GM19468 (cell line): ENCODE measurements at regions not wholly inside any gene's neighbourhood (a gene's known extent, or its start where the extent isn't known, plus 50 kb on each side); places are given as distances from the start of the nearest gene placed in this dataset.
"Not testable (repeated sequence)": the region's sequence is repeated elsewhere in the genome, so short reads cannot be mapped to it uniquely, and the experiment has no call there.

Experiments used
- ATAC-seq: cut with Tn5 transposase; IDR thresholded peaks from one replicate; pipeline ENCODE4 v1.9.1; 2021; ENCODE audit warnings: mild to moderate bottlenecking, moderate library complexity, moderate number of reproducible peaks; ENCODE audit not compliant: unreplicated experiment; ENCODE audit errors: extremely low read depth

DNA sequence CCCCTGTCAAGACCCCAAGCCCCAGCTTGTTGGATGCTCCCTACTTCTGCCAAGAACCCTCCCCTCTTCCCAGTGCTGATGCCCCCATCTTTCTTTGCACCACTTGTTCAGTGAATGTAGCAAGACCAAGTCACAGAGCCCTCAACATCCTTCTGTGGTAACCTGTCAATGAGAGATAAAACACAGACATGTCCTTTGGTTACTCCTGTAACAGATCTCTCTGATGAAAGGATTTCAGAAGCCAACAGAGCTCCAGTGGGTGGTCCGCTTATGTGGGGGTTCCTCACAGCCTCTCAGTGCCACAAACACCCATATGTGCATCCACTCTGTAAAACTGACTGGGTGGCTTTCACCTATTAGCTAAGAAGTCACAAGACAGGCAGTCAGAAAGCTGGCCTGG, 93.2 kb upstream of the CST7 start:
- ATAC-seq, result no peak

GRCh38 chr20:24858500-24858899, 90.6 kb upstream of the CST7 start:
- ATAC-seq, result not testable (repeated sequence)

DNA sequence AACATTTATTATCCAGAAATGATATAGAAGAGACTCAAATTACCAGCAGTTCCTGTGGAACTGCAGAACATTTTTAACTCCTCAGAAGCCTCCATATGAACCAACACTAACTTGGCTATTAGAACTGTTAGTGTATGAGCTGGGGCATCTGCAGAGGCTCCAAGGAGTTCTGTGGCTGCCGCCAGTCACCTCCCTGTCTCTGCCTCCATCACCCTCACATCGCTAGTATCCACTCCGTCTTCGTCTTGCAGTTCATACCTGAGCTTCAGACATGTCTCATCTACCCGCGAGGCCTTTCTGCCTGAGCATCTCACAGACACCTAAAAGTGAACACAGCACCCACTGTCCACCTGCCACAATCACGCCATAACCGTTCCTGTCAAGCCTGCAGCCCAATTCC, 89.5 kb upstream of the CST7 start:
- ATAC-seq, result no peak

DNA sequence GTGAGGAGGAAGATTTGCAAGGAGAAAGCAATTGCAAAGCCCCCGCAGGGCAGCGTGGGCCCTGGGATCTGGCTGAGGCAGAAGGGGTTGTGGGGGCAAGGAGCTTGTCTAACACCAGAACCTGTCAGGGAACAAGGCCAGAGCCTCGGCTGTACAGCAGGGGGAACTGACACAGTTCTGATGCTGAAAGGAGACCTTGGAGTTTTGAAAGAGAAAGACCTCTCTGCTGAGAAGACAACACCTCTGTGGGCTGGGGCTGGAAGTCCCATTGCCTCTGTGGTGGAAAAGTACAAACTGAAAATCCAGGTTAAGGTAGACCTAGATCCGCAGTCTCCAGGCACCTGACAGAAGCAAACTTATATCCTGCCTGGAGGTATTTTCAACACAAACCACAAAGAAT, 86.9 kb upstream of the CST7 start:
- no peak for ATAC-seq

GRCh38 chr20:24862606-24863005, 86.5 kb upstream of the CST7 start:
- ATAC-seq, result no peak

- no peak for ATAC-seq
Observed at GRCh38 chr20:24863356-24863755, 85.7 kb upstream of the CST7 start.

DNA sequence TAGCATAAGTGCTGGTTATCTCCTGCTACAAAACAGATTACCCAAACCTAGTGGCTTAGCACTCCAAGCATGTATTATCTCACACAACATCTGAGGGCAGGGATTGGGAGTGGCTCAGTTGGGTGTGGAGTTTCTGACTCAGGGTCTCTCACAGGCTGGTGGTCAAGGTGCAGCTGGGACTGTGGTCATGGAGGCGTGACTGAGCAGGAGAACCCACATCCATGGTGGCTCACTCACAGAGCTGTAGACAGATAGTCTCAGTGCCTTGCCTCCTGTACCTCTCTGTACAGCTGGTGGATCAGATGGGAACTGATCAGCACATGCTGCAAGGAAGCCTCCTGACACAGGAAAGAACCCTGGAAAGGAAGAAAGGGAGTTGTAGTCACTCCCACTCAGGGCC, 83.1 kb upstream of the CST7 start:
- ATAC-seq, result no peak

- no peak for ATAC-seq
Observed at GRCh38 chr20:24866742-24867141, 82.3 kb upstream of the CST7 start.

DNA sequence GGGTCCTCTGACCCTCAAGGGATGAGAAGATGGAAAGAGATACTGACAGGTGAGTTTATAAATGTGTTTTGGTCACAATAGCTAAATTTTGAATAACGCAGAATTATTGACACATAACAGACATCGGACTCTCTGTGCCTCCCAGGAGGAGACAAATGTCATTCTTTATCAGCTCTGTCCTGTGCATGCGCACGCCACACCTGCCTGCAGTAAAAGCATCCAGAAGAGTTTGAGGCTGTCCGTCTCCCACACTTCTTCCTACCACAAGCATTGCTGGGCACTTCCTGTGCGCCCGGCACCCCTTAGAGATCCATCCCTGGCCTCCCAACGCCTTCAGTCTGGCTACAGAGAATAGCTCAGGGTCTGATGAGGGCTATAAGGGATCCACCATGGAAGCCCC, 81.5 kb upstream of the CST7 start:
- ATAC-seq, result no peak

DNA sequence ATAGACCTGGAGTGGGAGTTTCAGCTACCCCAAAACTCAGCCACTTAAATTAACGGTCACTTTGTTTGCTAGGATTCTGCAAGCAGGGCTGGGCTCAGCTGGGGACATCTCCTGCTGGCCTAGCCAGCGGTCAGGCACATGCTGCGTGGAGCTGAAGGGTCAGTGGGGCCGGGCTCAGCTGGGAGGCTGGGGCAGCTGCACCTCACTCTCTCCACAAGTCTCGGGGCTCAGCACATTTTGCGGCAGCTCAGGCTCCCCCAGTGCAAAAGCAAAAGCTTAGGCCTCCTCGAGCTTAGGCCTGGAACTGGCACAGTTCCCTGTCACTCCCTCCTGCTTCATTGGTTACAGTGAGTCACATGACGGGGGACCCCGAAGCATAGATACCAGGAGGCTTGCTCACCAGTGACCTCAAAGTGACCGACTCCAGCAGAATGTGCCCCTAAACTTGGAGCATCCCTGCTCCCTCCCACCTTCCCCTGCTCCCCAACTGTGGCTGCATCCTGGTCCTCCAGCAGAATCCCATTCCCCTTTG, 80.6 kb upstream of the CST7 start:
- no peak for ATAC-seq

DNA sequence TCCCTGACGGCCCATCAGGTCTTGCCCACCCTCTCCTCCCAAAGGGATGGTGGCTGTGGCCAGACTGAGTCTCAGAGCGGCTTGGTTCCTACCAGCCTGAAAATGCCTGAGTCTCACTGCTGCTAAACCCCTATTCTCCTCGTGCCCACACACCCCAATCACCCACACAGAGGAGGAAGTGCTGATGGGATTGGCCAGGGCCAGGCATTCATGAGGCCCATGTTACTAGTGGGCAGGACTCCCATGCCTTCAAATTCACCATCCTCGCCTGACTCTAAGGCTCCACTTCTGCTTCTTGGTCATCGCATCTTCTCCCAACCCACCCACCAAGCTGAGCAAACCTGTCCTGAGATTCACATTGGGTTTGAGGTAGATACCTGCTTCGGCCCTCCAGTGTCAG, 80.1 kb upstream of the CST7 start:
- ATAC-seq, result no peak

DNA sequence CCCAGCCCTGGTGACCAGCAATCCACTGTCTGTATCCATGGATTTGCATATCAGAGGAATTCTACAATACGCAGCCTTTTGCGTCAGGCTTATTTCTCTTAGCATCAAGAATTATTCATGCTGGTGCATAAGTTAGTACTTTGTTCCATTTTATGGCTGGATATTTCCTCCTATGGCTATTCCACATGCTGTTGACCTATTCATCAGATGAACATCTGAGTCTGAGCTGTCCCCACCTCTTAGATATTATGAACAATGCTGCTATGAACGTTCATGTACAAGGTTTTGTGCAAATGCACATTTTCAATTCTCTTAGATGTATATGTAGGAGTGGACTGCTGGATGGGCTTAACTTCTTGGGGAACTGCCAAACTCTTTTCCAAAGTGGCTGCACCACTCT, 79.0 kb upstream of the CST7 start:
- ATAC-seq, result no peak

- ATAC-seq, result no peak
Observed at GRCh38 chr20:24870881-24871280, 78.2 kb upstream of the CST7 start.

DNA sequence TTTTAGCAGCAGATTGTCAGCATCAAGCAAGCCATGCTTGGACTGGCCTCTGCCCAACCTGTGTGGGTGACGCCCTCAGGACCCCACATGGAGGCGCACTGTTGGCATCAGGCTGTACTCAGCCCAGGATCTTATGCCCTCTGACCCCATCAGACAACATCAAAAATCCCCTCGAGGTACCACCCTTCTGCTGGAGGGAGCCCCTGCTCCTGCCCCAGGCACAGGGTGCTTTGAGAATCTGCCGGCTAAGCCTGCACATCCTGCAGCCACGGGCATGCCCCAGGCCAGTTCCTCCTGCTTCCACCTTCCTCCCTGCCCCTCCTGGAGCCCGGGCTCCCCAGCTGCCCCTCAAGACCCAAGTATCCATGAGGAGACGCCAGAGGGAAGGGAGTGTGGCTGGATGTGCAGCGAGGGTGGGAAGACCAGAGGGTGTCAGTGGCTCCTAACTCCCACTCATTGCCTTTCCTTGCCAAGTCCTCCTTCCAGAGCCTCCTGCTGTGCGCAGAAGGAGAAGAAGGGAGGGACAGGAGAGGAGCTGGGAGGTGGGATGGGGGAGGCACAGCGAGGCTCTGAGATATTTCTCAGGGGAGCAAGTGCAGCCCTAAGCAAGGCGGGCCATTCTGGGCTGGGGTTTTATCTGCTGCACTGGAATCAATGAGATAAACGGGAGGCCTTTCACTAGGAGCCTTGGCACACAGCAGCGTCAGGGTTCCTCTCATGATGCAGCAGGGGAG, 77.4 kb upstream of the CST7 start:
- ATAC-seq, result no peak

- ATAC-seq, result no peak
Observed at GRCh38 chr20:24872291-24873024, 76.6 kb upstream of the CST7 start.

GRCh38 chr20:24873025-24873620, 75.9 kb upstream of the CST7 start:
- no peak for ATAC-seq

GRCh38 chr20:24875078-24875477, 74.0 kb upstream of the CST7 start:
- ATAC-seq, result no peak

DNA sequence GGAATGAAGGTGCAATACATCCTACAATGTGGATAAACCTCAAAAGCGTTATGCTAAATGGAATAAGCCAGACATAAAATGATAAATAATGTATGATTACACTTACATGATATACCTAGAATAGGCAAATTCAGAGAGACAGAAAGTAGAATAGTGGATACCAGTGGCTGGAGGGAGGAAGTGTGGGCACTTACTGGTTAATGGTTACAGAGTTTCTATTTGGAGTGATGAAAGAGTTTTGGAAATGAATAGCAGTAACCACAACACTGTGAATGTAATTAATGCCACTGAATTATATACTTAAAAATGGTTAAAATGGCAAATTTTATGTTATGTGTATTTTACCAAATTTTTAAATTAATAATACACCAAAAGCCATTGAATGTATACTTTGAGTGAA, 71.4 kb upstream of the CST7 start:
- ATAC-seq, result no peak

GRCh38 chr20:24878657-24879056, 70.4 kb upstream of the CST7 start:
- ATAC-seq, result no peak

GRCh38 chr20:24879875-24880274, 69.2 kb upstream of the CST7 start:
- ATAC-seq, result no peak

DNA sequence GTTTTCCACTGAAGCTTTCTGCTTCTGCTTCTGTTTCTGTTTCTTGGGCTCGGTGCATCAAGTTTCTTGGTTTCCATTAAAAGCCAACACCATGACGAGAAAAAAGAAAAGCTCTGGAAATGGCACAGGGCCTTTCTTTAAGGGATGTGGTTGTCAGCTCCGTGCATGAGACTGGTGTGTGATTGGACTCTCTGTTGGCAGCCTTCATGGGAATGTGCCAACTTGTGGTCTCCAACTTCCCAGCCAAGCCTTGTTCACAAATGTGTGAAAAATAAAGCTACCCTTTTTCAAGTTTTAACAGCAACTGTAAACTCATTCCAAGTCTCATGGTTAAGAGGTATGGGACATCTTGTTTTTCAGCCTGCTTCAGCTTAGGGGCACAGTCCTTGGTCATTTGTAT, 68.7 kb upstream of the CST7 start:
- ATAC-seq, result no peak
